Neural cell (in vitro differentiated cells): ENCODE measurements at regions not wholly inside any gene's neighbourhood (a gene's known extent, or its start where the extent isn't known, plus 50 kb on each side); places are given as distances from the start of the nearest gene placed in this dataset.

Source experiments
- H2AFZ ChIP-seq: fragments of 200-600, 300-800 bp; sonication (generic), shearing (Covaris generic); 2 replicates; pipeline ENCODE4 v1.6.0; 2014; ENCODE audit warnings: low read depth, mild to moderate bottlenecking, antibody characterized with exemption, low read length, moderate library complexity
- H3F3A ChIP-seq: fragments of 200-600 bp; shearing (Covaris generic); 2 replicates; pipeline ENCODE4 v1.6.1; 2016; ENCODE audit warnings: mild to moderate bottlenecking, moderate library complexity, mixed read lengths, antibody characterized with exemption, low read length; ENCODE audit not compliant: insufficient read depth, poor library complexity, severe bottlenecking
- H3K27ac ChIP-seq: fragments of 200-600, 300-800 bp; sonication (generic), shearing (Covaris generic); 2 replicates; pipeline ENCODE4 v1.5.1; 2014; ENCODE audit warnings: mild to moderate bottlenecking, low read length, moderate library complexity
- H3K27me3 ChIP-seq: fragments of 300-800, 200-600 bp; sonication (generic), shearing (Covaris generic); 2 replicates; pipeline ENCODE4 v1.6.0; 2014; ENCODE audit warnings: mild to moderate bottlenecking, low read depth, low read length, moderate library complexity; ENCODE audit not compliant: insufficient read depth
- H3K36me3 ChIP-seq: fragments of 300-800, 200-600 bp; sonication (generic), shearing (Covaris generic); 2 replicates; pipeline ENCODE4 v1.5.1; 2014; ENCODE audit warnings: mild to moderate bottlenecking, antibody characterized with exemption, low read length, moderate library complexity; ENCODE audit not compliant: insufficient read depth
- H3K4me2 ChIP-seq: fragments of 300-800, 200-600 bp; sonication (generic), shearing (Covaris generic); 2 replicates; pipeline ENCODE4 v1.6.0; 2014; ENCODE audit warnings: mild to moderate bottlenecking, low read length
- H3K4me3 ChIP-seq: fragments of 300-800, 200-600 bp; sonication (generic), shearing (Covaris generic); 2 replicates; pipeline ENCODE4 v1.5.1; 2014; ENCODE audit warnings: mild to moderate bottlenecking, low read length, moderate library complexity
- H3K79me2 ChIP-seq: fragments of 200-600 bp; shearing (Covaris generic); replicated peaks from 2 replicates; pipeline ENCODE4 v1.6.0; 2014; ENCODE audit warnings: mild to moderate bottlenecking, low read length, moderate library complexity; ENCODE audit not compliant: insufficient read depth
- H3K9ac ChIP-seq: fragments of 300-800, 200-600 bp; sonication (generic), shearing (Covaris generic); 2 replicates; pipeline ENCODE4 v1.6.1; 2016; ENCODE audit warnings: mild to moderate bottlenecking, low read length, mixed read lengths
- H3K9me2 ChIP-seq: fragments of 200-600 bp; shearing (Covaris generic); 2 replicates; pipeline ENCODE4 v1.6.1; 2016; ENCODE audit warnings: mild to moderate bottlenecking, low read length, mixed read lengths; ENCODE audit not compliant: insufficient read depth
- H3K9me3 ChIP-seq: fragments of 200-600, 300-800 bp; sonication (generic), shearing (Covaris generic); 2 replicates; pipeline ENCODE4 v1.6.1; 2016; ENCODE audit warnings: mild to moderate bottlenecking, mixed run types, low read length, moderate library complexity, mixed read lengths
- H4K20me1 ChIP-seq: fragments of 200-600 bp; shearing (Covaris generic); 2 replicates; pipeline ENCODE4 v1.6.1; 2016; ENCODE audit warnings: mild to moderate bottlenecking, mixed run types; ENCODE audit not compliant: insufficient read depth
- CTCF ChIP-seq: fragments of 450-650 bp; IDR thresholded peaks from 2 replicates; pipeline ENCODE4 v1.5.1; 2014; ENCODE audit warnings: antibody characterized with exemption, mild to moderate bottlenecking, moderate library complexity; ENCODE audit not compliant: poor library complexity, severe bottlenecking
- EZH2 ChIP-seq: fragments of 200-600, 300-800 bp; shearing (Covaris generic), sonication (generic); IDR thresholded peaks from 2 replicates; pipeline ENCODE4 v1.6.1; 2014; ENCODE audit warnings: antibody characterized with exemption, low read length, borderline replicate concordance, mild to moderate bottlenecking; ENCODE audit not compliant: insufficient read depth, poor library complexity, severe bottlenecking
- MXI1 ChIP-seq: fragments of 450-650 bp; conservative IDR thresholded peaks from 2 replicates; pipeline ENCODE4 v1.6.1; 2014; ENCODE audit warnings: antibody characterized with exemption, mild to moderate bottlenecking; ENCODE audit not compliant: poor library complexity, severe bottlenecking
- POLR2AphosphoS5 ChIP-seq: IDR thresholded peaks from 2 replicates; pipeline ENCODE4 v1.6.1; 2012
- RAD21 ChIP-seq: fragments of 450-650 bp; conservative IDR thresholded peaks from 2 replicates; pipeline ENCODE4 v1.6.1; 2014; ENCODE audit warnings: antibody characterized with exemption, mild to moderate bottlenecking, moderate library complexity
- SMC3 ChIP-seq: fragments of 450-650 bp; conservative IDR thresholded peaks from 2 replicates; pipeline ENCODE4 v1.6.1; 2014; ENCODE audit warnings: antibody characterized with exemption, mild to moderate bottlenecking, moderate library complexity; ENCODE audit not compliant: poor library complexity
- TAF1 ChIP-seq: IDR thresholded peaks from 2 replicates; pipeline ENCODE4 v1.6.1; 2012; ENCODE audit warnings: low read depth
- TF ChIP-seq, protein P1 (sequence below): IDR thresholded peaks from 2 replicates; pipeline ENCODE4 v1.6.1; 2012; ENCODE audit warnings: borderline replicate concordance

DNA sequence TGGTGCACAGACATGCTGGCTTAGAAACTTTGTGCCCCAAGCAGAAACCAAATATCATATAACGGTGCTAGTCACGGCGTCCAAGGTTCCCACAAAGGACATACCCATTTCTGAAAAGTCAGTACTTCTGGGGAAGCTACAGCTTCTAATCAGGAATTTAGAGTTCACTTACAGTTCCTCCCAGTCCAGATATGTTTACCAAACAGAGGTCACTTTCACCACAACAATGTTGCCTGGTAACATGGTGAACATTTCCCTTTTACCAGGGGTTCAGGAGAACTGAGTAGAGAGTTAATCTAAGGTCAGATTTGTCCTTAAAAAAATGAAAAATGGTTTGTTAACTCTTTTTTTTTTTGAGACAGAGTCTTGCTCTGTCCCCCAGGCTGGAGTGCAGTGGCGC lies 265.9 kb upstream of the MKLN1 start:
- Histone ChIP-seq H3K27me3 (no peaks in the 10 kb centered on the region), H3K9me2 (no peaks in the 10 kb centered on the region), H3F3A (no peaks in the 10 kb centered on the region), H3K9me3 (no peaks in the 10 kb centered on the region), H3K4me2 (no peak overlapping the region), H3K4me3 (no peak overlapping the region), H3K79me2 (no peaks in the 10 kb centered on the region), H2AFZ (no peak overlapping the region), H3K27ac (no peak overlapping the region), H3K36me3 (no peaks in the 10 kb centered on the region), H3K9ac (no peak overlapping the region), H4K20me1 (no peaks in the 10 kb centered on the region)
- TF ChIP-seq MXI1, result no peak

DNA sequence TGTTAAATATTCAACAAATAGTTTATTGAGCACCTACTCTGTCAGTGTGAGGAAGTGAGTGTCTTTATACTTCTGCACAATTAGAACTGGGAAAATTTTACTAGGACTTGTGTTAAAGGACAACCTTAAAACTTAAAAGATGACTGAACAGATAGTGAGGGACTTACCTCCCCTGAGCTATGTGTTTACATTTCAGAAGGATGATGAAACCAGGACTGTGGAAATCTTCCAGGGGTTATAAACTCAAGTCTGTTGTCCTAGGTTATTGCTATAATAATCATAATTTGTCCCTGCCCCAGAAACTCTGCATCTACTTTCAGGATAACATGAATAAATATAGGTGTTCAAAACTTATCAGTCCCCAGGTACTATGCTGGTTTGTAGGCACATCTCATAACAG lies 261.0 kb upstream of the MKLN1 start:
- H3K79me2 ChIP-seq, result no peaks in the 10 kb centered on the region
- H3K36me3 ChIP-seq, result no peaks in the 10 kb centered on the region
- no peak for TF ChIP-seq SMC3
- no peak for TF ChIP-seq EZH2
- TF ChIP-seq MXI1, result no peak
- TF ChIP-seq POLR2AphosphoS5, result no peak
- no peak overlapping the region for H2AFZ ChIP-seq
- no peaks in the 10 kb centered on the region for H3K27me3 ChIP-seq
- no peak overlapping the region for H3K4me3 ChIP-seq
- no peaks in the 10 kb centered on the region for H4K20me1 ChIP-seq
- H3F3A ChIP-seq, result no peaks in the 10 kb centered on the region
- H3K27ac ChIP-seq, result no peak overlapping the region
- no peak overlapping the region for H3K4me2 ChIP-seq
- no peaks in the 10 kb centered on the region for H3K9me2 ChIP-seq
- no peaks in the 10 kb centered on the region for H3K9me3 ChIP-seq
- H3K9ac ChIP-seq, result no peak overlapping the region

- TF ChIP-seq CTCF (no peak), RAD21 (no peak), TAF1 (no peak), MXI1 (no peak), POLR2AphosphoS5 (no peak)
- TF ChIP-seq, protein P1, sequence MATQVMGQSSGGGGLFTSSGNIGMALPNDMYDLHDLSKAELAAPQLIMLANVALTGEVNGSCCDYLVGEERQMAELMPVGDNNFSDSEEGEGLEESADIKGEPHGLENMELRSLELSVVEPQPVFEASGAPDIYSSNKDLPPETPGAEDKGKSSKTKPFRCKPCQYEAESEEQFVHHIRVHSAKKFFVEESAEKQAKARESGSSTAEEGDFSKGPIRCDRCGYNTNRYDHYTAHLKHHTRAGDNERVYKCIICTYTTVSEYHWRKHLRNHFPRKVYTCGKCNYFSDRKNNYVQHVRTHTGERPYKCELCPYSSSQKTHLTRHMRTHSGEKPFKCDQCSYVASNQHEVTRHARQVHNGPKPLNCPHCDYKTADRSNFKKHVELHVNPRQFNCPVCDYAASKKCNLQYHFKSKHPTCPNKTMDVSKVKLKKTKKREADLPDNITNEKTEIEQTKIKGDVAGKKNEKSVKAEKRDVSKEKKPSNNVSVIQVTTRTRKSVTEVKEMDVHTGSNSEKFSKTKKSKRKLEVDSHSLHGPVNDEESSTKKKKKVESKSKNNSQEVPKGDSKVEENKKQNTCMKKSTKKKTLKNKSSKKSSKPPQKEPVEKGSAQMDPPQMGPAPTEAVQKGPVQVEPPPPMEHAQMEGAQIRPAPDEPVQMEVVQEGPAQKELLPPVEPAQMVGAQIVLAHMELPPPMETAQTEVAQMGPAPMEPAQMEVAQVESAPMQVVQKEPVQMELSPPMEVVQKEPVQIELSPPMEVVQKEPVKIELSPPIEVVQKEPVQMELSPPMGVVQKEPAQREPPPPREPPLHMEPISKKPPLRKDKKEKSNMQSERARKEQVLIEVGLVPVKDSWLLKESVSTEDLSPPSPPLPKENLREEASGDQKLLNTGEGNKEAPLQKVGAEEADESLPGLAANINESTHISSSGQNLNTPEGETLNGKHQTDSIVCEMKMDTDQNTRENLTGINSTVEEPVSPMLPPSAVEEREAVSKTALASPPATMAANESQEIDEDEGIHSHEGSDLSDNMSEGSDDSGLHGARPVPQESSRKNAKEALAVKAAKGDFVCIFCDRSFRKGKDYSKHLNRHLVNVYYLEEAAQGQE, result no peak
- no peaks in the 10 kb centered on the region for H4K20me1 ChIP-seq
- no peaks in the 10 kb centered on the region for H3F3A ChIP-seq
- H3K27ac ChIP-seq, result no peak overlapping the region
- H3K4me3 ChIP-seq, result no peak overlapping the region
- no peak overlapping the region for H3K9ac ChIP-seq
- H3K4me2 ChIP-seq, result no peak overlapping the region
- no peaks in the 10 kb centered on the region for H3K9me3 ChIP-seq
- H3K27me3 ChIP-seq, result no peaks in the 10 kb centered on the region
- no peaks in the 10 kb centered on the region for H3K79me2 ChIP-seq
- no peaks in the 10 kb centered on the region for H3K36me3 ChIP-seq
- H2AFZ ChIP-seq, result no peak overlapping the region
- no peaks in the 10 kb centered on the region for H3K9me2 ChIP-seq
Measured at GRCh38 chr7:131067220-131067619, 260.5 kb upstream of the MKLN1 start.
